ENCODE measurements at regions not wholly inside any gene's neighbourhood (a gene's known extent, or its start where the extent isn't known, plus 50 kb on each side); places are given as distances from the start of the nearest gene placed in this dataset.

DNA sequence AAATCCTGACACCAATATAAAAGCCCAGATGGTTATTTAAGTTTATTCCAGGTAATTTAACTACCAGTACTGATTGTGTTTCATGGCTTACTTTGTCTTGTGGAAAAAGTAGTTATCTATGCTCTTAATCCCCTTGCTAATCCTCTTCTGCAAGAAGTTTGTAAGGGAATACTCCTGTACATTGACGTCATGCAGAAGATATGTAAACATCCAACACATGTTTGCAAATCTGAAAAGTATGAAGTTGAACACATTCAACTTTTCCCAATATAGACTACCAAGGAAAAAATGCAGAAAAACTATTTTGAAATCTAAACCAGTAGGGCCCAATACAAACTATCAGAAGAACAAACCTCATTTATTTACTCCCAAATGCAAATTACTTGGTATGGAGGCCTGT is 56.3 kb upstream of the ELL2 start:
- TF ChIP-seq, protein P1, sequence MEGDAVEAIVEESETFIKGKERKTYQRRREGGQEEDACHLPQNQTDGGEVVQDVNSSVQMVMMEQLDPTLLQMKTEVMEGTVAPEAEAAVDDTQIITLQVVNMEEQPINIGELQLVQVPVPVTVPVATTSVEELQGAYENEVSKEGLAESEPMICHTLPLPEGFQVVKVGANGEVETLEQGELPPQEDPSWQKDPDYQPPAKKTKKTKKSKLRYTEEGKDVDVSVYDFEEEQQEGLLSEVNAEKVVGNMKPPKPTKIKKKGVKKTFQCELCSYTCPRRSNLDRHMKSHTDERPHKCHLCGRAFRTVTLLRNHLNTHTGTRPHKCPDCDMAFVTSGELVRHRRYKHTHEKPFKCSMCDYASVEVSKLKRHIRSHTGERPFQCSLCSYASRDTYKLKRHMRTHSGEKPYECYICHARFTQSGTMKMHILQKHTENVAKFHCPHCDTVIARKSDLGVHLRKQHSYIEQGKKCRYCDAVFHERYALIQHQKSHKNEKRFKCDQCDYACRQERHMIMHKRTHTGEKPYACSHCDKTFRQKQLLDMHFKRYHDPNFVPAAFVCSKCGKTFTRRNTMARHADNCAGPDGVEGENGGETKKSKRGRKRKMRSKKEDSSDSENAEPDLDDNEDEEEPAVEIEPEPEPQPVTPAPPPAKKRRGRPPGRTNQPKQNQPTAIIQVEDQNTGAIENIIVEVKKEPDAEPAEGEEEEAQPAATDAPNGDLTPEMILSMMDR (IDR thresholded peaks at IDR 0.05; ENCODE audit: low read depth, low read length, missing control alignments): no peak
- no peak overlapping the region for H3K4me3 ChIP-seq (ENCODE audit: low read depth, low read length)
- in situ Hi-C loops (cut with HindIII; ENCODE audit: low sequenced_read_pairs): no loop called here
- no peak for DNase-seq (ENCODE audit: low read depth)

DNA sequence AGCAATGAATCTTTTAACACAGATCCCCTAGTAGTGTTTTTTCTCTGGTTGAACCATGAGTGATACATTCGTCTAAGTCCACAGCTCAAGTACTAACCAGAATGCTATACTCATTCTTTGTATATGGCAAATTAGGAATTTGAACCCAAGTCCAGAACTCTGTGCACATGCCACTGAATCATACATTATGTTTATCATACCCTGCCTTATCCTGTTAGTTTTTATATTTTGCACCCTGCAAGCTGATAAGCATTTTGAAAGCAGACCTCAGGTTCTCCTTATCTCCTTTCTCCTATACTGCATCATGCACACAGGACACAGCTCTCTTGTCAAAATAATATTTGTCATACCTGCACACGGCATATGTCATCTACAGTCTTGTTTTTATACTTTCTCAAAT is 54.6 kb upstream of the ELL2 start:
- H3K4me3 ChIP-seq (ENCODE audit: low read depth, low read length): no peak overlapping the region
- in situ Hi-C loops (cut with HindIII; ENCODE audit: low sequenced_read_pairs): no loop called here
- DNase-seq (ENCODE audit: low read depth): no peak
- TF ChIP-seq, protein P1 (IDR thresholded peaks at IDR 0.05; ENCODE audit: low read depth, low read length, missing control alignments): no peak

DNA sequence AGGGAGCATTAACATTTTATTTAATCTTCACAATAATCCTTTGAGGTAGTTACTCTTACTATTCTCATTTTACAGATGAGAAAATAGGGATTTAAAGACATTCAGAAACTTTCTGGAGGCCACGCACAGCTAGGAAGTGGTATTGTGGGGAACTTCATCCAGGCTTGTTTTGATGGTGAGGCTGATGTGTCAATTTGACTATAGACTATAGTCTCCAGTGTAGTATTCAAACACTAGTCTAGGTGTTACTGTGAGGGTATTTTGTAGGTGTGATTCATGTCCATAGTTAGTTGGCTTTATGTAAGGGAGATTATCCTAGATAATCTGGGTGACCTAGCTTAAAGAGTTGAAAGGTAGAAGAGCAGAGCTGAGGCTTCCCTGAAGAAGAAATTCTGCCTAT is 54.1 kb upstream of the ELL2 start:
- in situ Hi-C loops (cut with HindIII; ENCODE audit: low sequenced_read_pairs): no loop called here
- DNase-seq (ENCODE audit: low read depth): no peak
- H3K4me3 ChIP-seq (ENCODE audit: low read depth, low read length): no peak overlapping the region
- TF ChIP-seq, protein P1 (IDR thresholded peaks at IDR 0.05; ENCODE audit: low read depth, low read length, missing control alignments): no peak

DNA sequence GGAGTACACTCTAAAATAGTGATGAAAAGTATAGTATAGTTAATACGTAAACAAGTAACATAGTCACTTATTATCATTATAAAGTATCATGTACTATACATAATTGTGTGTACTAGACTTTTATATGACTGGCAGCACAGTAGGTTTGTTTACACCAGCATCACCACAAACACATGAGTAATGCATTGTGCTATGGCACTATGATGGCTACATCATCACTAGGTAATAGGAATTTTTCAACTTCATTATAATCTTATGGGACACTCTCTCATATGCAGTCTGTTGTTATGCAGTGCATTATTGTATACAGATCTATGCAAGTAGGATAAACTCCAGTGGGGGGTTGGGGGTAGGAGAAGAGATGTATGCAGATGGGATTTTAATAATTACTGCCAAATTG is 52.7 kb upstream of the ELL2 start:
- H3K4me3 ChIP-seq (ENCODE audit: low read depth, low read length): no peak overlapping the region
- TF ChIP-seq, protein P1 (IDR thresholded peaks at IDR 0.05; ENCODE audit: low read depth, low read length, missing control alignments): no peak
- in situ Hi-C loops (cut with HindIII; ENCODE audit: low sequenced_read_pairs): no loop called here
- no peak for DNase-seq (ENCODE audit: low read depth)

DNA sequence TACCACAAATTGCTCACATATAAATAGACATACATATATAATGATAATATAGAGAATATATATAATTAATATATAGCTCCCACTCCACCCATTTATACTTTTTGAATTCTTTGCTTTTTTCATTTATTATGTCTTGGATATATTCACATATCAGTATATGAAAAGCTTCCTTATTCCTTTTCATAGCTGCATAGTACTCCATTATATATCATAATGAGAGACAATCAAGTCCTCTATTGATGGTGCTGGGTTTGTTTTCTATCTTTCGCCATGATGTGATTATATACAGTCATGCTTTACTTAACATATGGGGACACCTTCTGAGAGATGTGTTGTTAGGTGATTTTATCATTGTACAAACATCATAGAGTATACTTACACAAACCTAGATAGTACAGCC is 51.6 kb upstream of the ELL2 start:
- H3K4me3 ChIP-seq (ENCODE audit: low read depth, low read length): no peak overlapping the region
- in situ Hi-C loops (cut with HindIII; ENCODE audit: low sequenced_read_pairs): no loop called here
- no peak for DNase-seq (ENCODE audit: low read depth)
- TF ChIP-seq, protein P1 (IDR thresholded peaks at IDR 0.05; ENCODE audit: low read depth, low read length, missing control alignments): no peak

DNA sequence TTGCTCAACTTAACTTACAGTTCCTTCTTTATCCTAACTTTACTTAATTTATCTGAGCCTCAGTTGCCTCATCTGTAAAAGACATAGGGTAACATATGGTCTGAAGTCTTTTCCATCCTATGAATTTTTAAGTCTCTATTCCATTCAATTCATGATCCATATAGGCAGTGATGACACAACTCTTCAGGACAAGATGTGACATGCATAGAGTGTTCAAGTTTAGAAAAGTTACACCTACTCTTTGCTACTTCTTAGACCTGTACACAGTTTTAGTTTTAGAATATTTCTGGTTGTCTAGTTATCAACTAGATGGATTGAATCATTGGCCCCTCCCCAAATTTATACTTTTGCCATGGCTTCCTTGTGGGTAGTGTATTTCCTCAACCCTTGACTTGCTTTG is 50.7 kb upstream of the ELL2 start:
- no peak overlapping the region for H3K4me3 ChIP-seq (ENCODE audit: low read depth, low read length)
- no peak for DNase-seq (ENCODE audit: low read depth)
- in situ Hi-C loops (cut with HindIII; ENCODE audit: low sequenced_read_pairs): no loop called here
- TF ChIP-seq, protein P1 (IDR thresholded peaks at IDR 0.05; ENCODE audit: low read depth, low read length, missing control alignments): no peak

All from astrocyte of the cerebellum (primary cell).